ENCODE measurements at regions not wholly inside any gene's neighbourhood (a gene's known extent, or its start where the extent isn't known, plus 50 kb on each side); places are given as distances from the start of the nearest gene placed in this dataset.

DNA sequence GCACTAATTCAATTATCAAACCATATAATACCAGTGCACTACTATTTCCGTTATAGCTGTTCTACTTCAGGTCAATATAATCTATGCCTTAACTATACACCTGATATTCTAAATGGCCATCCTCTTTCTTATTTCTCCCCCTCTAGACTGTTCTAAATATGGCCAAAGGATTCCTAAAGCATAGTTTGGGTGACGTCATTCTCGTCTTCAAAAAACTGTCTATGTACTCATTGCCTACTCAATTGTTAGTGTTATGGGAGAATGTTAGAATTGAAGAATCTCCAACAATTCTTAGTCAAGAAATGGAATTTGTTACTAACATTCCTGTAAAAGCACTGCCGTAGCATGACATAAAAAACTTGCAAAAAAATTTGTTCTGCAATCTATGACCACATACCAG lies 431.1 kb upstream of the ANO3 start:
- TF ChIP-seq, protein P1, sequence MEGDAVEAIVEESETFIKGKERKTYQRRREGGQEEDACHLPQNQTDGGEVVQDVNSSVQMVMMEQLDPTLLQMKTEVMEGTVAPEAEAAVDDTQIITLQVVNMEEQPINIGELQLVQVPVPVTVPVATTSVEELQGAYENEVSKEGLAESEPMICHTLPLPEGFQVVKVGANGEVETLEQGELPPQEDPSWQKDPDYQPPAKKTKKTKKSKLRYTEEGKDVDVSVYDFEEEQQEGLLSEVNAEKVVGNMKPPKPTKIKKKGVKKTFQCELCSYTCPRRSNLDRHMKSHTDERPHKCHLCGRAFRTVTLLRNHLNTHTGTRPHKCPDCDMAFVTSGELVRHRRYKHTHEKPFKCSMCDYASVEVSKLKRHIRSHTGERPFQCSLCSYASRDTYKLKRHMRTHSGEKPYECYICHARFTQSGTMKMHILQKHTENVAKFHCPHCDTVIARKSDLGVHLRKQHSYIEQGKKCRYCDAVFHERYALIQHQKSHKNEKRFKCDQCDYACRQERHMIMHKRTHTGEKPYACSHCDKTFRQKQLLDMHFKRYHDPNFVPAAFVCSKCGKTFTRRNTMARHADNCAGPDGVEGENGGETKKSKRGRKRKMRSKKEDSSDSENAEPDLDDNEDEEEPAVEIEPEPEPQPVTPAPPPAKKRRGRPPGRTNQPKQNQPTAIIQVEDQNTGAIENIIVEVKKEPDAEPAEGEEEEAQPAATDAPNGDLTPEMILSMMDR (IDR thresholded peaks at IDR 0.05): no peak
- TF ChIP-seq POLR2A (IDR thresholded peaks at IDR 0.05) (no peak), POLR2AphosphoS5 (IDR thresholded peaks at IDR 0.05) (no peak), EP300 (IDR thresholded peaks at IDR 0.05) (no peak)
